HepG2 (cell line): ENCODE measurements at regions not wholly inside any gene's neighbourhood (a gene's known extent, or its start where the extent isn't known, plus 50 kb on each side); places are given as distances from the start of the nearest gene placed in this dataset.

Source experiments
- BCL6 ChIP-seq: IDR thresholded peaks from 2 replicates; pipeline ENCODE4 v1.6.1; 2016; ENCODE audit warnings: missing genetic modification reagents, missing compliant biosample characterization
- ETV6 ChIP-seq: sonication (generic); formaldehyde crosslinking; conservative IDR thresholded peaks from 2 replicates; pipeline ENCODE4 v1.4.0; 2020; ENCODE audit warnings: missing genetic modification reagents
- HNRNPK ChIP-seq: fragments of 200-400 bp; formaldehyde crosslinking; IDR thresholded peaks from 2 replicates; pipeline ENCODE4 v1.6.1; 2018; ENCODE audit warnings: low read length, low read depth, moderate library complexity, mild to moderate bottlenecking; ENCODE audit not compliant: poor library complexity, severe bottlenecking
- IRF1 ChIP-seq: sonication (generic); formaldehyde crosslinking; IDR thresholded peaks from 2 replicates; pipeline ENCODE4 v1.4.0; 2020; ENCODE audit warnings: low read depth, mild to moderate bottlenecking, missing genetic modification reagents
- JDP2 ChIP-seq: sonication (generic); formaldehyde crosslinking; IDR thresholded peaks from 2 replicates; pipeline ENCODE4 v1.8.1; 2022; ENCODE audit warnings: missing genetic modification reagents, borderline replicate concordance
- MEIS1 ChIP-seq: sonication (generic); formaldehyde crosslinking; IDR thresholded peaks from 2 replicates; pipeline ENCODE4 v1.9.0; 2021; ENCODE audit warnings: mild to moderate bottlenecking, missing genetic modification reagents, moderate library complexity, borderline replicate concordance
- NCOA2 ChIP-seq: sonication (generic); formaldehyde crosslinking; IDR thresholded peaks from 2 replicates; pipeline ENCODE4 v1.8.0; 2022; ENCODE audit warnings: inconsistent platforms
- NFKB2 ChIP-seq: sonication (generic); formaldehyde crosslinking; IDR thresholded peaks from 2 replicates; pipeline ENCODE4 v1.4.0; 2020; ENCODE audit warnings: missing genetic modification reagents, borderline replicate concordance
- NR0B2 ChIP-seq: sonication (generic); formaldehyde crosslinking; IDR thresholded peaks from 2 replicates; pipeline ENCODE4 v1.4.0; 2020; ENCODE audit warnings: mild to moderate bottlenecking, missing genetic modification reagents
- NR3C1 ChIP-seq: sonication (generic); formaldehyde crosslinking; IDR thresholded peaks from 2 replicates; pipeline ENCODE4 v1.4.0; 2020; ENCODE audit warnings: missing genetic modification reagents
- PAXIP1 ChIP-seq: sonication (generic); formaldehyde crosslinking; conservative IDR thresholded peaks from 2 replicates; pipeline ENCODE4 v1.4.0; 2020; ENCODE audit warnings: mild to moderate bottlenecking, missing genetic modification reagents, moderate library complexity
- SKI ChIP-seq: fragments of 450-650 bp; IDR thresholded peaks from one replicate; pipeline ENCODE4 v1.6.1; 2018; ENCODE audit warnings: mild to moderate bottlenecking; ENCODE audit not compliant: partially characterized antibody
- TAF1 ChIP-seq: sonication (generic); formaldehyde crosslinking; IDR thresholded peaks from 2 replicates; pipeline ENCODE4 v1.4.0; 2020; ENCODE audit warnings: missing genetic modification reagents
- THYN1 ChIP-seq: sonication (generic); formaldehyde crosslinking; IDR thresholded peaks from 2 replicates; pipeline ENCODE4 v1.8.1; 2023; ENCODE audit warnings: low read depth, mild to moderate bottlenecking, moderate library complexity, missing genetic modification reagents, borderline replicate concordance
- ZBTB46 ChIP-seq: sonication (generic); formaldehyde crosslinking; IDR thresholded peaks from 2 replicates; pipeline ENCODE4 v1.4.0; 2020; ENCODE audit warnings: mild to moderate bottlenecking, missing genetic modification reagents, borderline replicate concordance
- ZNF274 ChIP-seq: sonication (generic); formaldehyde crosslinking; IDR thresholded peaks from 2 replicates; pipeline ENCODE4 v1.5.1; 2020; ENCODE audit warnings: mild to moderate bottlenecking, missing genetic modification reagents
- ZNF281 ChIP-seq: sonication (generic); formaldehyde crosslinking; IDR thresholded peaks from 2 replicates; pipeline ENCODE4 v1.4.0; 2020; ENCODE audit warnings: missing genetic modification reagents, borderline replicate concordance
- ZNF414 ChIP-seq: sonication (generic); formaldehyde crosslinking; IDR thresholded peaks from 2 replicates; pipeline ENCODE4 v1.5.0; 2020; ENCODE audit warnings: missing genetic modification reagents
- ZNF781 ChIP-seq: sonication (generic); formaldehyde crosslinking; IDR thresholded peaks from 2 replicates; pipeline ENCODE4 v1.5.1; 2020; ENCODE audit warnings: borderline replicate concordance, mild to moderate bottlenecking, missing genetic modification reagents; ENCODE audit errors: not compliant biosample characterization

- TF ChIP-seq NR0B2 (CRISPR knock-in tag) (no peak), JDP2 (CRISPR knock-in tag) (no peak; the same call in 1 of the 2 replicates), ZNF274 (0 out of 2 replicates have a peak, but pooled peaks have one; percentile 61), ZNF281 (CRISPR knock-in tag) (peak; percentile 96), NFKB2 (CRISPR knock-in tag) (peak; percentile 70; the same call in 1 of the 2 replicates), MEIS1 (CRISPR knock-in tag) (no peak), NCOA2 (CRISPR knock-in tag) (peak; percentile 37; the same call in 1 of the 2 replicates), TAF1 (CRISPR knock-in tag) (peak; percentile 11; the same call in 1 of the 2 replicates), NR3C1 (CRISPR knock-in tag) (no peak), BCL6 (CRISPR knock-in tag) (0 out of 2 replicates have a peak, but pooled peaks have one; percentile 27), ZNF414 (CRISPR knock-in tag) (peak; percentile 71; the same call in 1 of the 2 replicates), HNRNPK (peak; percentile 75), ZNF781 (CRISPR knock-in tag) (no peak), ETV6 (no peak), ZBTB46 (CRISPR knock-in tag) (no peak), PAXIP1 (CRISPR knock-in tag) (peak; percentile 43), THYN1 (CRISPR knock-in tag) (no peak), SKI (peak; percentile 60), IRF1 (CRISPR knock-in tag) (no peak)
These were observed 124.4 kb downstream of the C9orf50 start (continued) for GRCh38 chr9:129496473-129497004.
